ENCODE measurements at regions not wholly inside any gene's neighbourhood (a gene's known extent, or its start where the extent isn't known, plus 50 kb on each side); places are given as distances from the start of the nearest gene placed in this dataset.

DNA sequence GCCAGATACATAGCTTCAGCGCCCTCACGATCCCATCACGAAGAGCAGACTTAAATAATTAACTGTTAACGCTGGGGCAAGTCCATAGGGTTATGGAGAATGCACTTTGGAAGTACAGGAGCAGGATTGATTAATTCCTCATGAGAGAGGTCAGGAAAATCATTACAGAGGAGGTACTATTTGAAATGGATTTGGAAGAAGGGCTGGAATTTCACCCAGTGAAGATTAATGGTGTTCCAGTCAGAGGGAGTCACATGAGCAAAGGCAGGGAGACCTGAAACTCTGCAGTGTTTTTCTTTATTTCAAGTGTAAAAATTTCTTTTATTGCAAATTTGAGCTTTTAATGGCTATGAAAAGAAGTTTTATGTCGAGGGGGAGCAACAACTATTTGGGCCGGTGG lies 329.8 kb upstream of the GRM7 start:
- TF ChIP-seq, protein P1, sequence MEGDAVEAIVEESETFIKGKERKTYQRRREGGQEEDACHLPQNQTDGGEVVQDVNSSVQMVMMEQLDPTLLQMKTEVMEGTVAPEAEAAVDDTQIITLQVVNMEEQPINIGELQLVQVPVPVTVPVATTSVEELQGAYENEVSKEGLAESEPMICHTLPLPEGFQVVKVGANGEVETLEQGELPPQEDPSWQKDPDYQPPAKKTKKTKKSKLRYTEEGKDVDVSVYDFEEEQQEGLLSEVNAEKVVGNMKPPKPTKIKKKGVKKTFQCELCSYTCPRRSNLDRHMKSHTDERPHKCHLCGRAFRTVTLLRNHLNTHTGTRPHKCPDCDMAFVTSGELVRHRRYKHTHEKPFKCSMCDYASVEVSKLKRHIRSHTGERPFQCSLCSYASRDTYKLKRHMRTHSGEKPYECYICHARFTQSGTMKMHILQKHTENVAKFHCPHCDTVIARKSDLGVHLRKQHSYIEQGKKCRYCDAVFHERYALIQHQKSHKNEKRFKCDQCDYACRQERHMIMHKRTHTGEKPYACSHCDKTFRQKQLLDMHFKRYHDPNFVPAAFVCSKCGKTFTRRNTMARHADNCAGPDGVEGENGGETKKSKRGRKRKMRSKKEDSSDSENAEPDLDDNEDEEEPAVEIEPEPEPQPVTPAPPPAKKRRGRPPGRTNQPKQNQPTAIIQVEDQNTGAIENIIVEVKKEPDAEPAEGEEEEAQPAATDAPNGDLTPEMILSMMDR (IDR thresholded peaks at IDR 0.05), result no peak
- TF ChIP-seq POLR2A (IDR thresholded peaks at IDR 0.05), result no peak

Data from Peyer's patch (tissue), 4 donors.